Liver (tissue), 8 donors: ENCODE measurements at regions not wholly inside any gene's neighbourhood (a gene's known extent, or its start where the extent isn't known, plus 50 kb on each side); places are given as distances from the start of the nearest gene placed in this dataset.

Experiments
- DNase-seq: peaks from one replicate; pipeline ENCODE4 v3.0.0-alpha.2; 2017; ENCODE audit warnings: low spot score
- H3K27ac ChIP-seq, 2 donors: one replicate each; pipeline ENCODE4 v1.7.0; 2013; ENCODE audit warnings: inconsistent platforms in 2 of 2, low read length in 2 of 2, control low read depth in 1 of 2, low read depth in 1 of 2, mild to moderate bottlenecking in 1 of 2
- H3K27me3 ChIP-seq, 4 donors: one replicate each; pipeline versions ENCODE4 v1.6.1 to v1.7.0; 2013; ENCODE audit warnings: low read length in 3 of 4, inconsistent platforms in 1 of 4, mild to moderate bottlenecking in 1 of 4, moderate library complexity in 1 of 4; ENCODE audit not compliant: control insufficient read depth in 4 of 4, insufficient read depth in 4 of 4
- H3K36me3 ChIP-seq, 4 donors: one replicate each; pipeline versions ENCODE4 v1.6.1 to v1.7.0; 2013; ENCODE audit warnings: low read length in 3 of 4, mild to moderate bottlenecking in 3 of 4, low read depth in 1 of 4, moderate library complexity in 1 of 4; ENCODE audit not compliant: control insufficient read depth in 4 of 4, insufficient read depth in 3 of 4
- H3K4me1 ChIP-seq, 4 donors: one replicate each; pipeline versions ENCODE4 v1.6.1 to v1.7.0; 2013; ENCODE audit warnings: low read length in 3 of 4, mild to moderate bottlenecking in 3 of 4, moderate library complexity in 1 of 4; ENCODE audit not compliant: control insufficient read depth in 4 of 4, insufficient read depth in 4 of 4
- H3K4me3 ChIP-seq, 3 donors: one replicate each; pipeline versions ENCODE4 v1.6.1 to v1.7.0; 2013; ENCODE audit warnings: low read length in 3 of 3, control low read depth in 1 of 3, low read depth in 1 of 3, mild to moderate bottlenecking in 1 of 3
- H3K9ac ChIP-seq, 2 donors: one replicate each; pipeline ENCODE4 v1.7.0; 2013; ENCODE audit warnings: low read length in 2 of 2, mild to moderate bottlenecking in 2 of 2, moderate library complexity in 2 of 2, control low read depth in 1 of 2, low read depth in 1 of 2
- H3K9me3 ChIP-seq, 4 donors: one replicate each; pipeline versions ENCODE4 v1.6.1 to v1.7.0; 2013; ENCODE audit warnings: low read length in 3 of 4; ENCODE audit not compliant: control insufficient read depth in 4 of 4
- ATF3 ChIP-seq: IDR thresholded peaks from 2 replicates; pipeline ENCODE4 v1.6.1; 2016; ENCODE audit warnings: antibody characterized with exemption
- CTCF ChIP-seq: fragments of 150-350 bp; IDR thresholded peaks from 2 replicates; pipeline ENCODE4 v1.5.1; 2017; ENCODE audit warnings: improper control_type of control experiment, low read depth, low read length; ENCODE audit not compliant: missing input control
- EGR1 ChIP-seq, 2 donors: IDR thresholded peaks; 2 replicates each; pipeline ENCODE4 v1.6.1; 2016 to 2018; ENCODE audit warnings: antibody characterized with exemption in 2 of 2, low read depth in 2 of 2
- FOXA1 ChIP-seq: IDR thresholded peaks from 2 replicates; pipeline ENCODE4 v1.6.1; 2016; ENCODE audit warnings: antibody characterized with exemption
- FOXA2 ChIP-seq: IDR thresholded peaks from 2 replicates; pipeline ENCODE4 v1.6.1; 2016; ENCODE audit warnings: antibody characterized with exemption
- GABPA ChIP-seq, 2 donors: IDR thresholded peaks in 1 of 2; conservative IDR thresholded peaks in 1 of 2; 2 replicates each; pipeline ENCODE4 v1.6.1; 2016; ENCODE audit warnings: antibody characterized with exemption in 2 of 2, mild to moderate bottlenecking in 1 of 2, moderate library complexity in 1 of 2
- HNF4A ChIP-seq, 2 donors: conservative IDR thresholded peaks; 2 replicates each; pipeline ENCODE4 v1.6.1; 2016; ENCODE audit warnings: antibody characterized with exemption in 2 of 2, mild to moderate bottlenecking in 2 of 2
- HNF4G ChIP-seq: IDR thresholded peaks from 2 replicates; pipeline ENCODE4 v1.6.1; 2016; ENCODE audit warnings: antibody characterized with exemption
- JUND ChIP-seq, 2 donors: IDR thresholded peaks; 2 replicates each; pipeline ENCODE4 v1.6.1; 2016; ENCODE audit warnings: antibody characterized with exemption in 2 of 2
- MAX ChIP-seq: IDR thresholded peaks from 2 replicates; pipeline ENCODE4 v1.6.1; 2016; ENCODE audit warnings: antibody characterized with exemption
- NR2F2 ChIP-seq: IDR thresholded peaks from 2 replicates; pipeline ENCODE4 v1.6.1; 2016; ENCODE audit warnings: antibody characterized with exemption
- RAD21 ChIP-seq, 2 donors: IDR thresholded peaks; 2 replicates each; pipeline ENCODE4 v1.6.1; 2016; ENCODE audit warnings: antibody characterized with exemption in 2 of 2, mild to moderate bottlenecking in 2 of 2
- REST ChIP-seq: IDR thresholded peaks from 2 replicates; pipeline ENCODE4 v1.6.1; 2016; ENCODE audit warnings: antibody characterized with exemption, mild to moderate bottlenecking
- RXRA ChIP-seq, 2 donors: IDR thresholded peaks; 2 replicates each; pipeline ENCODE4 v1.6.1; 2017 to 2018; ENCODE audit warnings: antibody characterized with exemption in 2 of 2, mild to moderate bottlenecking in 1 of 2
- SP1 ChIP-seq: IDR thresholded peaks from 2 replicates; pipeline ENCODE4 v1.6.1; 2018; ENCODE audit warnings: antibody characterized with exemption, mild to moderate bottlenecking
- TAF1 ChIP-seq: conservative IDR thresholded peaks from 2 replicates; pipeline ENCODE4 v1.6.1; 2016; ENCODE audit warnings: antibody characterized with exemption, mild to moderate bottlenecking
- YY1 ChIP-seq: IDR thresholded peaks from 2 replicates; pipeline ENCODE4 v1.6.1; 2016; ENCODE audit warnings: antibody characterized with exemption, mild to moderate bottlenecking
- ZBTB33 ChIP-seq: IDR thresholded peaks from 2 replicates; pipeline ENCODE4 v1.6.1; 2016; ENCODE audit warnings: antibody characterized with exemption
- WGBS: extraction: QIAGEN DNeasy Blood & Tissue Kit; methylation state at CpG from one replicate; pipeline ENCODE4 v1.1.7; 2013; 5-methylcytosine and 5-hydroxymethylcytosine counted together
- donor health status: healthy.
- donor health status: healthy.
- donor health status: healthy.
- donor health status: healthy.
- donor health status: healthy.

- peaks cover 0 to 4% (median under 1%) of the 10 kb centered on the region in 4 donors for H3K4me1 ChIP-seq
- H3K9ac ChIP-seq, result no peak overlapping the region
- no peaks in the 10 kb centered on the region for H3K27me3 ChIP-seq
- 88% methylated on average over 2 of the region's 2 CpGs for WGBS
- TF ChIP-seq HNF4A (conservative IDR thresholded peaks at IDR 0.05) (no peak), SP1 (no peak), CTCF (no peak), MAX (no peak), RAD21 (IDR thresholded peaks at IDR 0.05) (no peak), REST (no peak), GABPA (IDR thresholded peaks at IDR 0.05 in 1 of 2, conservative IDR thresholded peaks at IDR 0.05 in 1 of 2) (no peak), JUND (IDR thresholded peaks at IDR 0.05) (no peak), ATF3 (no peak), NR2F2 (no peak), TAF1 (no peak), FOXA1 (no peak), YY1 (no peak), FOXA2 (no peak), RXRA (IDR thresholded peaks at IDR 0.05) (no peak), HNF4G (no peak), ZBTB33 (no peak), EGR1 (IDR thresholded peaks at IDR 0.05; ENCODE audit: low read depth in 2 of 2) (no peak)
- DNase-seq, result no peak
- no peak overlapping the region for H3K4me3 ChIP-seq
- peak overlapping the region; percentile 61 to 62 for H3K27ac ChIP-seq
- peaks cover 0 to 6% (median 0%) of the 10 kb centered on the region in 4 donors for H3K36me3 ChIP-seq
- H3K9me3 ChIP-seq, result no peaks in the 10 kb centered on the region
Observed at GRCh38 chr9:109913461-109913810, 133.4 kb downstream of the PALM2AKAP2 start.
